GM12891 (cell line): ENCODE measurements at regions not wholly inside any gene's neighbourhood (a gene's known extent, or its start where the extent isn't known, plus 50 kb on each side); places are given as distances from the start of the nearest gene placed in this dataset.
"Not testable (repeated sequence)": the region's sequence is repeated elsewhere in the genome, so short reads cannot be mapped to it uniquely, and the experiment has no call there.

Experiments used
- POLR2A ChIP-seq: IDR thresholded peaks from 2 replicates; pipeline ENCODE4 v1.6.1; 2011; ENCODE audit warnings: low read depth, low read length, control low read depth
- POLR2AphosphoS5 ChIP-seq: IDR thresholded peaks from 2 replicates; pipeline ENCODE4 v1.6.1; 2011; ENCODE audit warnings: low read depth, low read length, control low read depth
- SPI1 ChIP-seq: IDR thresholded peaks from 2 replicates; pipeline ENCODE4 v1.6.1; 2011; ENCODE audit warnings: low read depth, low read length, control low read depth
- TAF1 ChIP-seq: IDR thresholded peaks from 2 replicates; pipeline ENCODE4 v1.6.1; 2011; ENCODE audit warnings: low read depth, low read length, control low read depth

DNA sequence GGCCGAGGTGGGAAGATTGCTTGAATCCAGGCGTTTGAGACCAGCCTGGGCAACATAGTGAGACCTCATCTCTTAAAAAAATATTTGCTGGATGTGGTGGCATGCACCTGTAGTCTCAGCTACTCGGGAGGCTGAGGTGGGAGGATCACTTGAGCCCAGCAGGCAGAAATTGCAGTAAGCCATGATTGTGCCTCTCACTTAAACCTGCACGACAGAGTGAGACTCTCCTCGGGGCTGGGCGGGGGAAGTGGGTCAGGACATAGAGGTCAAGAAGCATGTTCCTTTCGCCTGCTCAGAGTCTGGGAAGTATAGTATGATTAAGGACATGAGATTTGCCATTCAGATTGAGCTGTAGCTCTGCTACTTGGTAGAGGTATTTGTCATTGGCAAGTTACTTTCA, 52.3 kb downstream of the SEPTIN7 start:
- TF ChIP-seq POLR2A, TAF1, POLR2AphosphoS5, SPI1: not testable (repeated sequence)
